MCF 10A (cell line): ENCODE measurements at regions not wholly inside any gene's neighbourhood (a gene's known extent, or its start where the extent isn't known, plus 50 kb on each side); places are given as distances from the start of the nearest gene placed in this dataset.

Source experiments
- BruUV-seq: library from RNA; stranded (reverse); fragments of 400-500 nt; replicated peaks from 2 replicates; lab custom pipeline; 2021; lab: Mats Ljungman, UMichigan
- CTCF ChIA-PET: fragments of 300-600 bp; sonication (Branson Sonifier 250); formaldehyde crosslinking; extraction: SDS; loops from one replicate; lab custom pipeline; 2021; ENCODE audit warnings: antibody characterized with exemption, inconsistent platforms; lab: Yijun Ruan, JAX
- POLR2A ChIA-PET: fragments of 300-600, 350-650 bp; sonication (Branson Sonifier 250); formaldehyde crosslinking; extraction: SDS; loops from one replicate; lab custom pipeline; 2020; ENCODE audit warnings: antibody characterized with exemption, inconsistent platforms; lab: Yijun Ruan, JAX
- DNase-seq: peaks from one replicate; pipeline ENCODE4 v3.0.0-alpha.2; 2018; ENCODE audit not compliant: unreplicated experiment
- H3K27ac Mint-ChIP-seq: one replicate; pipeline ENCODE4 v1.8.0; 2022; ENCODE audit warnings: mild to moderate bottlenecking, low read depth, mixed read lengths; ENCODE audit not compliant: unreplicated experiment
- H3K27me3 Mint-ChIP-seq: one replicate; pipeline ENCODE4 v1.8.0; 2022; ENCODE audit warnings: mixed read lengths; ENCODE audit not compliant: insufficient read depth, unreplicated experiment
- H3K36me3 Mint-ChIP-seq: one replicate; pipeline ENCODE4 v1.8.0; 2022; ENCODE audit warnings: mild to moderate bottlenecking, moderate library complexity, mixed read lengths; ENCODE audit not compliant: insufficient read depth, unreplicated experiment
- H3K4me1 Mint-ChIP-seq: one replicate; pipeline ENCODE4 v1.8.0; 2022; ENCODE audit warnings: mixed read lengths; ENCODE audit not compliant: insufficient read depth, unreplicated experiment
- H3K4me3 Mint-ChIP-seq: one replicate; pipeline ENCODE4 v1.8.0; 2022; ENCODE audit warnings: mild to moderate bottlenecking, moderate library complexity, mixed read lengths; ENCODE audit not compliant: unreplicated experiment
- H3K9me3 Mint-ChIP-seq: one replicate; pipeline ENCODE4 v1.8.0; 2022; ENCODE audit warnings: mixed read lengths; ENCODE audit not compliant: unreplicated experiment
- CTCF ChIP-seq: fragments of 200-600 bp; IDR thresholded peaks from one replicate; pipeline ENCODE4 v1.8.0; 2022; ENCODE audit warnings: antibody characterized with exemption, mild to moderate bottlenecking; ENCODE audit not compliant: unreplicated experiment
- intact Hi-C: fragments of 100-400 bp; cut with micrococcal nuclease; formaldehyde crosslinking; loops from 2 replicates; pipeline ENCODE4 v1.14.1; 2022

- Mint-ChIP-seq H3K36me3 (no peaks in the 10 kb centered on the region), H3K9me3 (no peaks in the 10 kb centered on the region), H3K4me1 (no peaks in the 10 kb centered on the region), H3K27ac (no peak overlapping the region), H3K27me3 (no peaks in the 10 kb centered on the region), H3K4me3 (no peak overlapping the region)
- no peak for TF ChIP-seq CTCF
- CTCF ChIA-PET = no interaction called here
- POLR2A ChIA-PET = no interaction called here
- intact Hi-C loops = no loop called here
- DNase-seq = no peak
- no TSS peak for BruUV-seq
Observed at GRCh38 chr6:67277312-67277711, 1357.8 kb upstream of the ADGRB3 start.

- Mint-ChIP-seq H3K4me1 (no peaks in the 10 kb centered on the region), H3K27me3 (no peaks in the 10 kb centered on the region), H3K36me3 (no peaks in the 10 kb centered on the region), H3K4me3 (no peak overlapping the region), H3K9me3 (peaks cover 8% of the 10 kb centered on the region), H3K27ac (no peak overlapping the region)
- DNase-seq = no peak
- BruUV-seq = no TSS peak
- TF ChIP-seq CTCF = no peak
- intact Hi-C loops = no loop called here
- POLR2A ChIA-PET = no interaction called here
- CTCF ChIA-PET = no interaction called here
Observed at GRCh38 chr6:67265996-67266921, 1368.8 kb upstream of the ADGRB3 start.

GRCh38 chr6:67252663-67253062 is 1382.4 kb upstream of the ADGRB3 start:
- DNase-seq = no peak
- peaks cover 6% of the 10 kb centered on the region for H3K4me1 Mint-ChIP-seq
- TF ChIP-seq CTCF = no peak
- H3K27me3 Mint-ChIP-seq = no peaks in the 10 kb centered on the region
- H3K9me3 Mint-ChIP-seq = peaks cover 15% of the 10 kb centered on the region
- H3K27ac Mint-ChIP-seq = no peak overlapping the region
- BruUV-seq = no TSS peak
- intact Hi-C loops = no loop called here
- ChIA-PET POLR2A (interaction anchor here (0.7 kb wide), 1 partner anchor 231 kb away, joined by 4 read pairs; no protein-coding TSS in a partner anchor), CTCF (interaction anchor here (0.7 kb wide), 1 partner anchor 503 kb away, joined by 4 read pairs; no protein-coding TSS in a partner anchor)
- peaks cover 6% of the 10 kb centered on the region for H3K36me3 Mint-ChIP-seq
- no peak overlapping the region for H3K4me3 Mint-ChIP-seq

GRCh38 chr6:67248077-67248476 is 1387.0 kb upstream of the ADGRB3 start:
- POLR2A ChIA-PET = no interaction called here
- Mint-ChIP-seq H3K4me3 (no peak overlapping the region), H3K27ac (no peak overlapping the region), H3K36me3 (no peaks in the 10 kb centered on the region), H3K9me3 (peaks cover 15% of the 10 kb centered on the region), H3K27me3 (no peaks in the 10 kb centered on the region), H3K4me1 (no peaks in the 10 kb centered on the region)
- no TSS peak for BruUV-seq
- CTCF ChIA-PET = no interaction called here
- DNase-seq = no peak
- intact Hi-C loops = no loop called here
- no peak for TF ChIP-seq CTCF
